ENCODE measurements at regions not wholly inside any gene's neighbourhood (a gene's known extent, or its start where the extent isn't known, plus 50 kb on each side); places are given as distances from the start of the nearest gene placed in this dataset.

DNA sequence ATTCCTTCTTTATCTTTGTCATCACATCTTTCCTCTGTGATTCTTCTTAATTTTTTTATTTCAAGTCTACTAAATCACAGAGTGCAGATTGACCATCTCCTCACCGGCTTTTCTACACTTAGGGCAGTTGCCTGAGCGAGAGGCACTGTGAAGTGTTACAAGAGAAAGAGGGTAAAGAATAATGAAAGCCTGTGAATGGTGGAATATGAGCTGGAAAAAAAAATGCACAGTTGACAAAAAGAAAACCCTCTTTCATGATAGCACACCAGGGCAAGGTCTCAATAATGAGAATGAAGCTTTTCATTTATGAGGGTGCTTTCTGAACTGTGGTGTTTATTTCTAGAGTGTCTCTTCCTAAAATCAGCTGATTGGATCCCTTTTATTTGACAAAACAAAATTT lies 106.2 kb upstream of the PDE3A start:
- H3K9me3 ChIP-seq (replicated peaks; ENCODE audit: low read length), result no peaks in the 10 kb centered on the region
- H3K4me1 ChIP-seq (ENCODE audit: control insufficient read depth, insufficient read depth, low read length), result peaks cover 10% of the 10 kb centered on the region
- no peak overlapping the region for H3K9ac ChIP-seq (ENCODE audit: low read depth, low read length)

DNA sequence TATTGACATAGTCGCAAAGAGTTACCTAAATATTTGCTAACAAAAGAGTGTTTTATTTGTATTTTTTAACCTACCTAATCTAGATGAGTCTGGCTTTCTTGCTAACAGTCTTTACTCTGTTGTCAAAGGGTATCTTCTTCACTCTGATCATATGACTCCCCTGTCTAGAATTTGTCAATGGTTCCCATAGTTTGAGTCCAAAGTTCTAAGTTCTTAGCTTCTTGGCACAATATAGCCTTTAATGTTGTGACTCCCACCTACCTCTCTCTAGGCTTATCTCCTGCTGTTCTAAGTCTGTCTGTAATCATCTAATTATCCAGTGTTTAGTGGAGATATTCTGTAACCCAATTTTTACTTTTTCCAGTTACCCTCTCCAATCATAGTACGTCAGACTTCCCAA lies 104.3 kb upstream of the PDE3A start:
- H3K9me3 ChIP-seq (replicated peaks; ENCODE audit: low read length), result no peaks in the 10 kb centered on the region
- peaks cover 10% of the 10 kb centered on the region for H3K4me1 ChIP-seq (ENCODE audit: control insufficient read depth, insufficient read depth, low read length)
- H3K4me2 ChIP-seq (ENCODE audit: low read length), result no peak overlapping the region
- H3K27me3 ChIP-seq (ENCODE audit: control insufficient read depth, insufficient read depth, low read length), result no peaks in the 10 kb centered on the region
- no peaks in the 10 kb centered on the region for H3K36me3 ChIP-seq (ENCODE audit: insufficient read depth, low read length)
- no peak overlapping the region for H3K4me3 ChIP-seq (ENCODE audit: low read length)
- no peak overlapping the region for H3K9ac ChIP-seq (ENCODE audit: low read depth, low read length)

More for the DNA sequence above, 106.2 kb upstream of the PDE3A start:
- H3K4me2 ChIP-seq (ENCODE audit: low read length), result no peak overlapping the region
- no peaks in the 10 kb centered on the region for H3K27me3 ChIP-seq (ENCODE audit: control insufficient read depth, insufficient read depth, low read length)
- no peak overlapping the region for H3K4me3 ChIP-seq (ENCODE audit: low read length)
- no peaks in the 10 kb centered on the region for H3K36me3 ChIP-seq (ENCODE audit: insufficient read depth, low read length)

DNA sequence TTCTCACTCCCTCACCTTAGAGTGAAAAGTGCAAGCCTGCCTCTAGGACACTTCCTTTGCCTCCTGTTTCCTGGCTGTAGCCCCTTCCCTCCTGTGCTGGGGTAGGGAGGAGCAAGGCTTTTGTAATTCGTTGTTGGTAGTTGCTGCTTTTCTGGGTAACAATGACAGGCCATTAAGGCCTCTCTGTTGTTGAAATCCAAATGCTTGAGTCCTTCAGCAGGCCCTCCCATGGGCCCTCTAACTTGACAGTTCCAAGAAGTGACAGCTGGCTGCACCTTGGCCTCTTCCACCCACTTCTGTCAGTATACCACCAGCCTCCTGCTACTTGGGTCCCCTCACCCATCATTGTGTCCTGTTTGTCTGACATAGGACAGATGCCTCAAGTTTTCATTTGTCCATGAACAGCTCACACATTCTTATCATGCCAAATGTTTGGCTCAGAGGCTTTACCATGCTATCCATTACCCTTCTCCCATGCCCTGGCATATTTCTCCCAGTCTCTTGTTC lies 103.7 kb upstream of the PDE3A start:
- Histone ChIP-seq H3K36me3 (ENCODE audit: insufficient read depth, low read length) (no peaks in the 10 kb centered on the region), H3K9me3 (replicated peaks; ENCODE audit: low read length) (no peaks in the 10 kb centered on the region), H3K9ac (ENCODE audit: low read depth, low read length) (no peak overlapping the region), H3K4me1 (ENCODE audit: control insufficient read depth, insufficient read depth, low read length) (peaks cover 10% of the 10 kb centered on the region), H3K4me2 (ENCODE audit: low read length) (no peak overlapping the region), H3K4me3 (ENCODE audit: low read length) (no peak overlapping the region), H3K27me3 (ENCODE audit: control insufficient read depth, insufficient read depth, low read length) (no peaks in the 10 kb centered on the region)

DNA sequence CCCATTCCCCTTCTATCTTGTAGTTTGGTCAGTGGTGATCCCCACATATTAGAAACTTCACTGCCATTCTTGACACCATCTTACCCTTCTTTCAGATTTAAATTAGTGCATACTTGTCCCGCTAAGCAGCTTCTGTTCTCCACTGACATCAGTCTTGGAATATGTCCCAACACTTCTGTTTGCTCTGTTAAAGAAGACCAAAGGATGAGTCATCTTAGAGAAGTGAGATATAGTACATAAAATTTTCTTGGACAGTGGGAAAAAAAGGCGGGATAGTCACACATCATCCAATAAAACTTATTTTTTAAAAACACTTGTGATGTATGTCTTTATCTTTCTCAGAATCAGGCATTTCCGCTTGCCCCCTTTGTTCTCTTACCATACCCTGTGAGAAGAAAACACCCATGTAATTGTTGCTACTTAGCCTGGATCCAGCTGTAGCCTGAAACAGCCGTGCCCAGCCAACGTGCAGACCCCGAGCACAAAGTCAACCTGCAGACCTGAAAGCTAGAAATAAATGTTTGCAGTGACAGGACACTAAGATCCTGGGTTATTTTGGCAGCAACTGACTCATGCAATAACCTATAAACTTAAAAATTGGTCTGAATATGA lies 100.1 kb upstream of the PDE3A start:
- Histone ChIP-seq H3K36me3 (ENCODE audit: insufficient read depth, low read length) (no peaks in the 10 kb centered on the region), H3K9ac (ENCODE audit: low read depth, low read length) (no peak overlapping the region), H3K27me3 (ENCODE audit: control insufficient read depth, insufficient read depth, low read length) (no peaks in the 10 kb centered on the region), H3K4me1 (ENCODE audit: control insufficient read depth, insufficient read depth, low read length) (peaks cover 18% of the 10 kb centered on the region), H3K9me3 (replicated peaks; ENCODE audit: low read length) (no peaks in the 10 kb centered on the region), H3K4me2 (ENCODE audit: low read length) (no peak overlapping the region), H3K4me3 (ENCODE audit: low read length) (no peak overlapping the region)

DNA sequence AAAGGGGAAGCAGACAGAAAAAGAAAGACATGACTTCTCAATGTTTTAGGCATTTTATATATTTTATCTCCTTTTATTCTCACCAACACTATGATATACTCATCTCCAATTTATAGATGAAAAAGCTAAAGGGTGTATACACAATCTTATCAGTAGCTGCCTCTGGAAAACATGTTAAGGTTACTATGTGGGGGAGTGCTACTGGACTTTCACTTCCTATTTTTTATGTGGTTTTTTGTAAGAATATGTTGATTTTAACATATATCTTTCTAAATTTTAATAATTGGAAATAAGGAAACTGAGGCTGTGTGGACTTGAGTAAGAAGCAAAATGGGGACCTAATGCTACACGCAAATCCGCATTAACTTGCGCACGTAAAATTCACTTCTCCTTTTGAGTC lies 99.6 kb upstream of the PDE3A start:
- Histone ChIP-seq H3K36me3 (ENCODE audit: insufficient read depth, low read length) (no peaks in the 10 kb centered on the region), H3K4me2 (ENCODE audit: low read length) (no peak overlapping the region), H3K9ac (ENCODE audit: low read depth, low read length) (no peak overlapping the region), H3K4me3 (ENCODE audit: low read length) (no peak overlapping the region), H3K27me3 (ENCODE audit: control insufficient read depth, insufficient read depth, low read length) (no peaks in the 10 kb centered on the region), H3K4me1 (ENCODE audit: control insufficient read depth, insufficient read depth, low read length) (peaks cover 18% of the 10 kb centered on the region), H3K9me3 (replicated peaks; ENCODE audit: low read length) (no peaks in the 10 kb centered on the region)

DNA sequence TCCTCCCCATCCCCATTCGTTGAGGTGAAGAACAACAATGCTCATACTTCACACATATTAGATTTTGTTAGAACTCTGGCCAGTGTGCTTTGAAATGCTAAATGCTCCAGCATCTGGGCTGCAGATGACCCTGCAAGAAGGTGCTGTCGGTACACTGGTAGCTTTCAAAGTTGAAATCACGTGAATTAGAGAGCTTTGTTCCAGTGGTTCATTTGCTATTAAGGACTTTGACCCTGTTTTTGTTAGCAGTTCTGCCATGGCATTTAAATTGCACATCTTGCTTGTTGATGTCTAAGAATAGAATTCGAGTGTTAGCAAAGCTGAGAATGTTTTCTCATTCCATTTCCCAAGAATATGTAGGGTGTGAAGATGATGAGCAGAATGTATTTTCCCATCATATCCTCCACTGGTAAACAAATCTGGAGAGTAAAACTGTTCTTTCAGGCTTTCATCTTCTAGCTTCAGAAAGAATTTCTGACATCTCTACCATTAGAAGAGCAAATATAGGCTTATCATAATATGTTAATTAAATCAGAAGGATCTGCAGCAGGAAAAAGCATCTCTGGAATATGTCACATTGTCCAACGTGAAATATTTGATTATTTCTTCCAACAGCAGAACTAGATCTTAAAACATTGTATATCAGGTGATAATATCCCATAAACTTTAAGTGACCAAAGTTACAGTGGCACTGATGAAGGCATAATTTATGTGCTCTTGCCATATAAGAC lies 98.8 kb upstream of the PDE3A start:
- Histone ChIP-seq H3K4me1 (ENCODE audit: control insufficient read depth, insufficient read depth, low read length) (peaks cover 17% of the 10 kb centered on the region), H3K9ac (ENCODE audit: low read depth, low read length) (no peak overlapping the region), H3K36me3 (ENCODE audit: insufficient read depth, low read length) (no peaks in the 10 kb centered on the region), H3K4me3 (ENCODE audit: low read length) (no peak overlapping the region), H3K4me2 (ENCODE audit: low read length) (no peak overlapping the region), H3K9me3 (replicated peaks; ENCODE audit: low read length) (no peaks in the 10 kb centered on the region), H3K27me3 (ENCODE audit: control insufficient read depth, insufficient read depth, low read length) (no peaks in the 10 kb centered on the region)

DNA sequence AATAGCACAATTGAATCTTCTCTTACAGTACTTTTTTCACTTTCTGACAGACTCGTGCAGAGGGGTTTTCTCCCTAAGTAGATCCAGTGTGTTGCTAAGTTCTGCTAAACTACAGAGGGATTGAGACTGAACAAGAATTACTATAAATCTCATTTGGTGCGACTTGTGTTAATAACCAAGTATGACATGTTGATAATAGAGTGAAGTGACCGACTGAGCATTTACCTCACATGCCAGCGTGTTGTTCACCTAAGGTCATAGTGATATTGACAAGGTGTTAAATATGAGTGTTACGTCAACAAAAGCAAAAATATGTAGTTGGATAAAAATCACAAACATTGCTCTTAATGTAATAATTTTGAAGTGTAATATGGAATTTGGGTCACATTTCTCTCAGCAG lies 97.8 kb upstream of the PDE3A start:
- H3K4me1 ChIP-seq (ENCODE audit: control insufficient read depth, insufficient read depth, low read length), result peaks cover 8% of the 10 kb centered on the region
- H3K27me3 ChIP-seq (ENCODE audit: control insufficient read depth, insufficient read depth, low read length), result no peaks in the 10 kb centered on the region
- H3K9me3 ChIP-seq (replicated peaks; ENCODE audit: low read length), result no peaks in the 10 kb centered on the region
- no peaks in the 10 kb centered on the region for H3K36me3 ChIP-seq (ENCODE audit: insufficient read depth, low read length)
- H3K9ac ChIP-seq (ENCODE audit: low read depth, low read length), result no peak overlapping the region
- no peak overlapping the region for H3K4me2 ChIP-seq (ENCODE audit: low read length)
- H3K4me3 ChIP-seq (ENCODE audit: low read length), result no peak overlapping the region

DNA sequence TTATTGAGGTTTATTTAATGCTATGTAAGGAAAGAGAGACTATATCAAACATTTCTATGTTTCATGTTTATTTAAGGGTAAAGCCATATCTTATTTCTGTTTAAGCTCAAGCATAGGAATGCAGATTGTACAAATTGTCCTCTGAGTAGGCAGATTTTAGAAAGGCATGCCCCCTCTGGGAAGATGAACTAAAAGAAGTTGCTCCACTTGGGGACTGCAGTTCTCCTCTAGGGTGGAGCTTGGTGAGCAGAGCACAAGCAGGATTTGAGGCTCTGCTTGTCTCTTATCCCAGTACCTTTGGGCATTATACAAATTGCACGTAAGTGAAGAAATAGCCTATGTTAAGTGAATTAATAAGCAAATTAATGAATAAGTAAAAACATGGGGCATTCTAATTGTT lies 96.2 kb upstream of the PDE3A start:
- no peaks in the 10 kb centered on the region for H3K9me3 ChIP-seq (replicated peaks; ENCODE audit: low read length)
- H3K27me3 ChIP-seq (ENCODE audit: control insufficient read depth, insufficient read depth, low read length), result no peaks in the 10 kb centered on the region
- no peaks in the 10 kb centered on the region for H3K36me3 ChIP-seq (ENCODE audit: insufficient read depth, low read length)
- H3K9ac ChIP-seq (ENCODE audit: low read depth, low read length), result no peak overlapping the region
- H3K4me1 ChIP-seq (ENCODE audit: control insufficient read depth, insufficient read depth, low read length), result peaks cover 8% of the 10 kb centered on the region
- no peak overlapping the region for H3K4me3 ChIP-seq (ENCODE audit: low read length)
- no peak overlapping the region for H3K4me2 ChIP-seq (ENCODE audit: low read length)

DNA sequence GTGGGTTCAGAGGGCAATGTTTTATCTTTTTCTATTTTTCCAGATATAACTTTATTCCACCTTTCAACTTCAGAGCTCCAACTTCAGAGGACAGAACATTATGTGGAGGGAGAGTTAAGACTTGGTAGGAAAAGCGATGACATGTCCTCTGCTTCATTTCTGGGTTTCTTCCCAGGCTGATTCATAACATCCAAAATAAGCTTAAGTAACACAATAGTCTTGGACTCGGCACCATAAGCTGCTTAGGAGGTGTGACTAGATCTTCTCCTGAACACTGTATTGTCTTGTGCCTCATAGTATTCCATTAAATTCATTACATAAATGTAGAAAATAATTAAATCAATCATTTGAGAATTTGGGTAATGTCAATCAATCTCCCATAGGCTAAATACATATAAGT lies 95.5 kb upstream of the PDE3A start:
- H3K4me3 ChIP-seq (ENCODE audit: low read length), result no peak overlapping the region
- H3K9me3 ChIP-seq (replicated peaks; ENCODE audit: low read length), result no peaks in the 10 kb centered on the region
- no peak overlapping the region for H3K4me2 ChIP-seq (ENCODE audit: low read length)
- H3K4me1 ChIP-seq (ENCODE audit: control insufficient read depth, insufficient read depth, low read length), result peaks cover 8% of the 10 kb centered on the region
- no peaks in the 10 kb centered on the region for H3K36me3 ChIP-seq (ENCODE audit: insufficient read depth, low read length)
- no peaks in the 10 kb centered on the region for H3K27me3 ChIP-seq (ENCODE audit: control insufficient read depth, insufficient read depth, low read length)
- no peak overlapping the region for H3K9ac ChIP-seq (ENCODE audit: low read depth, low read length)

DNA sequence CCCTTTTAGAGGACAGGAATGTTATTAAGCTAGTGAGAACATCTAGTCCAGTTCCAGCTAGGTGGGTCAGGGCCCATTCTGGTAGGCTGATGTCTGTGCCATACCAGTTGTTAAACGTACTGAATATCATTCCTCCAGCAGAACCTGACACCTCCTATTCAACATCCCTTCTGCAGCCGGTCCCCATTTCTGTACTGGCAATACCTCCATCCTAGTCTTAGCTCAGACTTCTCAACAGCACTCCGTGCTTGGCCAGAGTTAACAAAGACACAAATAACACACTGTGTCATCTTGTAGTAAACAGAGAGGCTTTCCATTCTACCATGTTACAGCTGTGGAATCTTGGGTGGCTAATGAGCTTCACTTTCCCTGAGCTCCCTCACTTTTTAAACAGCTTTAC lies 94.3 kb upstream of the PDE3A start:
- Histone ChIP-seq H3K4me2 (ENCODE audit: low read length) (no peak overlapping the region), H3K4me3 (ENCODE audit: low read length) (no peak overlapping the region), H3K27me3 (ENCODE audit: control insufficient read depth, insufficient read depth, low read length) (no peaks in the 10 kb centered on the region), H3K9me3 (replicated peaks; ENCODE audit: low read length) (no peaks in the 10 kb centered on the region), H3K4me1 (ENCODE audit: control insufficient read depth, insufficient read depth, low read length) (peaks cover 8% of the 10 kb centered on the region), H3K36me3 (ENCODE audit: insufficient read depth, low read length) (no peaks in the 10 kb centered on the region), H3K9ac (ENCODE audit: low read depth, low read length) (no peak overlapping the region)

DNA sequence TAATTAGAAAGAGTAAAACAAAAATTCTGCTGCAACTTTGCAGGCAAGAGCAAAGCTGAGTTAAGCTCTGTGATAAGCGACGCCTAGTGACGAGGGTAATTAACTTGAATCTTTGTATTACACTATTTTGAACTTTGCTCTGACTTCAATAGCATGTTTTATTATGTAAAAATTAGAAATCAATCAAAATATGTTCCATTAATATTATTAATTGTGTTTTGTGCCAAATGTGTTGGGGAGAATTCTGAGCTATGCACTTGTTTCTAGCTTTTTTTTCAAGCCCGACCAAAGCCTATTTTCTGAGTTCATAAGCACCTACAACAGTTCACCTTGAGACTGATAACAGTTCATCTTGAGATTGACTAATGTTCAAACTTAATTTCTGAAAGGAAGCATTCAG lies 90.1 kb upstream of the PDE3A start:
- Histone ChIP-seq H3K4me2 (ENCODE audit: low read length) (no peak overlapping the region), H3K9me3 (replicated peaks; ENCODE audit: low read length) (no peaks in the 10 kb centered on the region), H3K4me3 (ENCODE audit: low read length) (no peak overlapping the region), H3K36me3 (ENCODE audit: insufficient read depth, low read length) (no peaks in the 10 kb centered on the region), H3K4me1 (ENCODE audit: control insufficient read depth, insufficient read depth, low read length) (no peaks in the 10 kb centered on the region), H3K9ac (ENCODE audit: low read depth, low read length) (no peak overlapping the region), H3K27me3 (ENCODE audit: control insufficient read depth, insufficient read depth, low read length) (no peaks in the 10 kb centered on the region)

DNA sequence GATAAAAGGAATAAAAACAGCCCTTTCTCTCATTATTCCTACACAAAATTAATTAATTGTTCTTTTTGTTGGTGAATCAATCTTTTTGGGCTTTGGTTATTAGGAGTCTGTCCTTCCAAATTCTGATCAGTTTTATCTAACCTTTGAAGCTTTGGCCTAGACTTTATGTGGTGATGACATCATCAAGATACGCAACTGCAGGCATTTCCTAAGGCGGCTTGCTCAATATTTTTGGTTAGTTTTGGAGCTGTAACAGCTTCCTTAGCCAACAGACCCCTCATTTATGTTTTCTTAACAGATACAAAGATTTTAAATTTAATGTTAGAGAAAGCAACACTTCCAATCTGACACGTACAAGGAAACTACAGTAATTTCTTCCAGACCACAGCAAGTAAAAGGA lies 87.8 kb upstream of the PDE3A start:
- no peak overlapping the region for H3K9ac ChIP-seq (ENCODE audit: low read depth, low read length)
- no peaks in the 10 kb centered on the region for H3K36me3 ChIP-seq (ENCODE audit: insufficient read depth, low read length)
- no peak overlapping the region for H3K4me2 ChIP-seq (ENCODE audit: low read length)
- H3K4me3 ChIP-seq (ENCODE audit: low read length), result no peak overlapping the region
- H3K4me1 ChIP-seq (ENCODE audit: control insufficient read depth, insufficient read depth, low read length), result no peaks in the 10 kb centered on the region
- no peaks in the 10 kb centered on the region for H3K9me3 ChIP-seq (replicated peaks; ENCODE audit: low read length)
- no peaks in the 10 kb centered on the region for H3K27me3 ChIP-seq (ENCODE audit: control insufficient read depth, insufficient read depth, low read length)

All from skeletal muscle satellite cell (primary cell).